NCI-H2107 treated with DMSO at 0.1 percent for 48 hours (cell line): ENCODE measurements at regions not wholly inside any gene's neighbourhood (a gene's known extent, or its start where the extent isn't known, plus 50 kb on each side); places are given as distances from the start of the nearest gene placed in this dataset.
"Not testable (repeated sequence)": the region's sequence is repeated elsewhere in the genome, so short reads cannot be mapped to it uniquely, and the experiment has no call there.

Experiments
- DNase-seq: peaks from one replicate; lab custom pipeline; 2025; ENCODE audit not compliant: unreplicated experiment; lab: John Stamatoyannopoulos, UW

DNA sequence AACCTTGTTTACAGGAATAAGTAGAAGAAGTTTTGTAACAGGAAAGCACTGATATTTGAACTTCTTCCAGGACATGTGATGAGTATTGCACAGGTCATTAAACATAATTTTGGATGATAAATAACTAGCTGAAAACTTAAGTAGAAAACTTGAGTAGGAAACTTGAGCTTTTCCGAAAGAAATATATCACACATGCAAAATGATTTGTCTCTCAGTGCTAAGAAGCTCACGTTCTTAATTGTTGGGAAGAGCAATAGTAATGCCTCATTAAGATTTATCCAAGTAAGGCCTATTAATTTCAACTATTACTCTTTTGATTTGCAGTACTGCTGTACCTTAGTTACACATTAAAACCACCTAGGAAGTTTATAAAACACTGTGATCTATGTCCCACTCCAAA, 1921.9 kb upstream of the LRRTM1 start:
- no peak for DNase-seq

DNA sequence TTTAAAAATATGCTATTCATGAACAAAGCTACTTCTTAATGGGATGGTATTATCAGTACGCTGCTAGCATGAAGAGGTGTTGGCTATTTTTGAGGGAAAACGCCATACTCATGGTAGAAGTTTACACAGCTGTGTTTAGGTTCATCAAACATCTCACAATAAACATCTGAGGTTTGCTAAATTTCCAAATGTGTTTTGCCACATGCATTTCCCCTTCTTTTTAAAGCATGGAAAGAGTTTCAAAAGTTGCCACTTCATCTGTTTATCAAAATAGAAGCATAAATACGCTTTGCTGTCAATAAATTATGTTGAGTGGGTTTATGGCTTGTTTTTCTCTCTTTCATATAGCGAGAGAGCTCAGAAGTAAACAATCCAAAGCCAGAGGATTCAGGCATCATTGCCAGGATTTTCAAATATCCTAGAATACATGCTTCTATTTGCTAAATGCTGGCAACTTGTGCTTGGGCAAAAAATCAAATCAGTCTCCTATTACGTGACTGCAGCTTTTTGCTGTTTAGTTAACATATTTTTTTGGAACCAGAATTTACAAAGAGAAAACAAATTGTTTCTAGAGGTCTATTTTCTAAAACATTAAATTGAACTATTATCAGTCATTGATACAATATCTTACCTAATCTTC, 1919.9 kb upstream of the LRRTM1 start:
- no peak for DNase-seq

DNA sequence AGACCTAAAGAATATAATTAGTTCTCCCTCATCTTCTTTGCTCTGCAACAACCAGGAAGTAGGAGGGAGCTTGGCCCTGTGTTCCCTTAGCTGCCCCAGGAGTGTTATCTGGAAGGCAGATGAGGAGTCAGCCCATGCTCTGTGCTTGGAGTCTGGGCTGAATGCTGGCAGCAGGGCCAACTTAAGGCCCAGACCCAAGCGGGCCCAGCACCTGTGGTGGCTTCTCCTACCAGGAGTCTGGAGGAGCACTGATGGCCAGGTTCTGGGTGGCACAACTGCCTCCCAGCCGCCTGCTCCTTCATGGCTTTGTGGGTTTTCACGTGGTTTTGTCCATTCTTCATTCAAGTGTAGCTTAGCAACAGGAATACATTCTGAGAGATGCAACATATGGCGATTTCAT, 1910.7 kb upstream of the LRRTM1 start:
- DNase-seq: no peak

DNA sequence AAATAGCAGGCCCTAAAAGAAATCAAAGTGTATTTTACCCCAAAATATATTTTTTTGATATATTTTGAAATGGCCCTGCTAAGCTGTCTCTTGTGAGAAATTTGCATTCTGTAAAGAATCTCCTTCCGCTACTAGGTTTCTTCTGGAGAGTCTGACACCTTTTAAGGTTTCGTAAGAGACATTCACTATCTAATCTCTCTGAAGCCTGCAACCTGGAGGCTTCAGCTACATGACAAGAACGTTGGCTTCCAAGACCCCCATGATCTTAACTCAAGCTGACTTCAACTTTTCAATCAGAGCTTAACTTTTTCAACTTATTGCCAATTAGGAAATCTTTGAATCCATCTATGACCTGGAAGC, 1894.9 kb upstream of the LRRTM1 start:
- DNase-seq: no peak

DNA sequence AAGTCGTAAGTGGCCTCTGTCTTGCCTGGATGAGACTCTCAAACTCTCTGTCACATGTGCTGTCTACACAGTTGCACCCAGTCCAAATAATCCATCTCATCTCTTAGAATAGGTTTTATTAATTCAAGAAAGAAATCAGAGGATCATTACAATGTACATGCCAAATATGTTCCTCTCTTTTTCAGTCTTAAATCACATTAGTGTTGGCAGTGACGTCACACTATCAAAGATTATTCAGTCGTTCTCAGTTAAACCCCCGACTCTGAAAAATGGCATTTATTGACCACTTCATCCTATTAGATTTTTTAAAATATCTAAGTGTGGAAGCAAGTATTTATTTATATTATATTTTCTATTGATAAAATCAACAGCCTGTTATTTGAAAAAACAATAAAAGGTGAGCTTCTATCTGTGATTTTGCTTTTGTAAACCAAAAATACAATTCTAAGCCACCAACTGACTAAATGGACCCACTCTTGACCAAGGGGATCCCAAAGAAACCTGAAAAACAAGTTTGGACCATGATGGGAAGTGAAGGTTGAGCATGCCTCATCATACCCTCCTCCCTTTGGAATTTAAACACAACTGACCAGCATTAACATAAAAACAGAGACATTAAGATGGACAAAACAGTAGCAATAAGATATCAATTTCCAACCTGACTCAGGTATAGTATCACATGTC, 1894.4 kb upstream of the LRRTM1 start:
- DNase-seq: no peak

DNA sequence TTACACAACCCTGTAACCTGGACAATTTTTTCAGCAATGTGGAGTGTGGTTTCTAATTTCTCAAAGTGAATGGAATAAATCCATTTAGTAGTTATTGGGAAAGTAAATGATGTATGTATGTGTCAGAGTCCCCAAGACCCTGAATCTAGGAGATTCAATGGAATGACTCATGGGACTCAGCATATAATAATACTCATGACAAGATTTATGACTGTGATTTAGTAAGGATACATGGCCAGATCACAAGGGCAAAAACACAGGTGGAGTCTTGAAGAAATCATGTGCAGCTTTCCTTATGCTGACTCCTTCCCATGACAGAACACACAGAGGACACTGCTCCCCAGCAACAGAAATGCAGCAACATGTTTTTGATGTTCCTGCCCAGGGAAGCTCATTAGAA, 1877.7 kb upstream of the LRRTM1 start:
- no peak for DNase-seq

DNA sequence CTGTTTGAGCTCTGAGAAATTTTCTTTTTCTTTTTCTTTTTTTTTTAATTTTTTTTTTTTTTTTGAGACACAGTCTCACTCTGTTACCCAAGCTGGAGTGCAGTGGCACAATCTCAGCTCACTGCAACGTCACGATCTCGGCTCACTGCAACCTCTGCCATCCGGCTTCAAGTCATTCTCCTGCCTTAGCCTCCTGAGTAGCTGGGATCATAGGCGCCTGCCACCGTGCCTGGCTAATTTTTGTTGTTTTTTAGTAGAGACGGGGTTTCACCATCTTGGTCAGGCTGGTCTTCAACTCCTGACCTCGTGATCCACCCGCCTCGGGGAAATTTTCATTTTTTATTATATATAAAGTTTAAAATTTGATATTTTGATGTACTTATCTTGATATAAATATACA, 1870.7 kb upstream of the LRRTM1 start:
- not testable (repeated sequence) for DNase-seq

DNA sequence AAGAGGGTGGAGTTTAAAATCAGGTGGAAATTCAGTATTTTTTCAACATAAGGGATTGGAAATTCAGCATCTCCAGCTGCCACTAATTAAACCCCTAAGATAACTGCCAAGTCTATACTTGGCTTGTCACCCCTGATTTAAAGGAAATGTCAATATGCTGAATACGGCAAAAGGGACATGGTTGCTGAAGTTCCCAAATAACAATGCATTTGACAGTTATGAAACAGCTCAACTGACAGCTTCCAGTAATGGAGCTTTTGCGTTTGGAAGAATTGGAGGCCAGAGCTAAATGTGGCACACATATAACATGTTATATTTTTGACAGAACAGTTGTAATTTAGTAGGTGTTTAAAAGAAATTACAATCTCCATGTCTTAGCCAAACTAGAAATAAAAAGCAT, 1867.9 kb upstream of the LRRTM1 start:
- no peak for DNase-seq

DNA sequence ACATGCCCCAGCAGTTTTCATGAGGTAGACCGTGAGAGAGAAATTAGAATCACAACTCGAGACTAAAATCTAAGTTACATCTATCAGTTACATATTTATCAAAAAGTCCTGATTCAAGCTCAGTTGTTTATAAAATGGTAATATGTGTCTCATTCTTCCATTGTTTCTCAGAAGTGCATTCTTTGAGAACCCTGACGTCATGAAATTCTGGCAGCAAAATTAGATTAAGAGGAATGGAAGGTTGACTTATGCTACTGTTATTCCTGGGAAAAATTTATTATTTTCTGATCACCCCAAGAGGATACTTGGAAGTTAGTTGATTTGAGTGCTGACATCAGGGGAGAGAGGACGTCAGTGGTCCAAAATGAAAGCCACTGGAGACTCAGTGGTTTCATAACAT, 1864.8 kb upstream of the LRRTM1 start:
- no peak for DNase-seq

DNA sequence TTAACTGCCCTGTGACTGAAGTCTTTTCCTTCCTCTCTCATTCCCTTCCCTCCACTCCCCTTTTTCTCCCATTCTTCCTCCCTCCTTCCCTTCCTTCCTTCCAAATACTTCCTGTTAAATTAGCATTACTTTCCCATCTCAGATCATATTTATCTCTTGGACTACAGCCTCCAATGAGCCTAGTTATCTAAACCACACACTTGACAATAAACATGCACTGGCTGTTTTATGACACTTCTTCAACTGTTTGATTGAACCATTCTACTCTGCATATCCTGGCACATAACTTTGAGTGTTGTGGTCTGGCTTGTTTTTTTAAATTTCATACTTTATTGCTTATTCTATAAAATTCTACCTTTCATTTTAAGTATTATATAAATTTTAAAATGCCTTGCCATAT, 1860.8 kb upstream of the LRRTM1 start:
- DNase-seq: no peak

DNA sequence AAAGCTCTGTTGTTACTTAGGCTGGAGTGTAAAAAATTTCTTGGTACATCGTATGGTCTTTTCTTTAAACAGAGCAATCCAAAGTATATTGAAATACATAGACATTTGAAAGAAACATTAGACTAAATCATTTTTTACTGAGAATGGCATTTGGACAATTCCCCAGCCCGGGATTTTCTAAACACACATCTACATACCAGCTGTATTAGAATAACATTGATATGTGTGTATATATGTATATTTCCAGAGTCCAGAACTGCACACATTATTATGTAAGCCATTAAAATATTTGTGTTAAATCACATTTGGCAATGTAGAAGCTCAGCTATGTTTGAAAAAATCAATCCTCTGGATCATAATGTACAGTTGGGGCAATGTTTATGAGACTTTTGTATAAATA, 1853.6 kb upstream of the LRRTM1 start:
- no peak for DNase-seq

DNA sequence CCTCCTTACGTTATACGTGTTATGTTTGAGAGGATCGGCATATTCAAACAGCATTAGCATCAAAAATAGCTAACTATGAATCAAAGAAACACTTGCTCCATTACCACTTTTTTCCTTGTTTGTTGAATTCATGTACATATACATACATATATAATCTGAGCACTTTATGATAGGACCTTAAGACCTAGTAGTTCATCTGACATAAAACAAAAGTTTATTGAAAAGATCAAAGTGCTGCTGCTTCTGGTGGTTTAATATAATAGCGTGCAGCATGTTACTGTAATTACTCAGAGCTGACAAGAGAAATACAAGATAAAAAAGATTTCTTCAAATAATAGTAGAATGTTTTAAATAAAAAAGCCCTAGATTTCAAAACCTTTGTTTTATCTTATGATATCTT, 1850.9 kb upstream of the LRRTM1 start:
- no peak for DNase-seq

DNA sequence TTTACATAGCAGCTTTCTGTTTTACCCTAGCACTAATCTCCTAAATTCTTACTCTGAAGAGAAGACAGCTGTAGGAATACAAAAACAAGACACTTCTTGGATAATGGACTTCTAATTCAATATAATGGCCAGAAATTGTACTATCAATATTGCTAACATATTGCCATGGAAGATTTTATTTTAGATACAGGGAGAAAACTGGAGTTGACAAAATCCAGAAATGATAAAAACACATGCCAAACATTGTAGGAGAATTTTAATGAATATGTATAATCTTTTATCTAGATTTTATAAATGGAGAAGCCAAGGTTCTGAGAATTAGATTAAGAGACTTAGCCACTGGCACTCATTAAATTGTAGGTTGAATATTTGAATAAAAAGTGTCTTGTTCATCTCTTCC, 1838.8 kb upstream of the LRRTM1 start:
- DNase-seq: no peak

DNA sequence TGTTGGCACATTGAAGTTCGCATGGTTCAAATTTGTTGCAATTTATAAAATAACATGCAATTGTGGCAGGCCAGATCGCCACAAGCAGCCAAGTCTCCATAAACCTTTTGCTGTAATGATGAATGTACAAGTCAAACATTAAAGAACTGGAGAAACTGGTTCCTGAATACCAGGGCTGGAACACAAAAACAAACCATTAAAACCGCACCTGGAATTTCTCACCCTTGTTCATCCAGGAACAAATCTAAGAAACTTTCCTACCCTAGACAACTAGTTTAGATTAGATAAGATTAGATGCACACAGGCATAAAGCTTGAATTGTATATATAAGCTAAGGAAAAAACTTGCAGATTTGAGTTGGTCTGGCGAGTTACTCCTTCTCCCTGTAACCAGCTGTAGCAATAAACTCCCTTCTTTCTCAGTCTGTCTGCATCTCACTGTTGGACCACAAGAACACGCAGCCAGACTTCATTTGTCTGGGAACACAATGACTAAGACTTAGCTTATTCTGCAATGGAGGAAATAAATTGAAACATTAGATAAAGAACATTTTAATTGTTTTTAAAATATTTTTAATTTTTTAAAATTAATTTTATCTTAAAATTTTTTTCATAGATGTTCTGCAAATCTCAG, 1835.5 kb upstream of the LRRTM1 start:
- no peak for DNase-seq

DNA sequence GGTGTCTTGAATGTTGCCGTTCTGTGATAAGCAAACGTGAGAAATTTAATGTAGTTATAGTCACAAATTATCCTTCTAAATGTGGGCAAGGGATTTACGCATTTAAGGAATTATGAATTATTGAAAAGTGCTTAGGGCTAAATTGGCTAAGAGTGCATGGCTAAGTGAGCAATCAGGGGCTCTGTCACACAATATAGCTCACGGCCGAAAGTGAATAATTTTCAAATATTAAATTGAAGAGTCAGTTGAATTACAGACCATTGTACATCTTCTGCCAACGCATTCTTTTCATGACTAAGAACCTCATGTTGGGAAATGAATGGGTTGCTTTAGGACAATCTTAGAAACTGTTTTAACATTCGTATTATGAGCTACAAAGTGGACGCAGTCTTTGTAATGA, 1832.9 kb upstream of the LRRTM1 start:
- no peak for DNase-seq

DNA sequence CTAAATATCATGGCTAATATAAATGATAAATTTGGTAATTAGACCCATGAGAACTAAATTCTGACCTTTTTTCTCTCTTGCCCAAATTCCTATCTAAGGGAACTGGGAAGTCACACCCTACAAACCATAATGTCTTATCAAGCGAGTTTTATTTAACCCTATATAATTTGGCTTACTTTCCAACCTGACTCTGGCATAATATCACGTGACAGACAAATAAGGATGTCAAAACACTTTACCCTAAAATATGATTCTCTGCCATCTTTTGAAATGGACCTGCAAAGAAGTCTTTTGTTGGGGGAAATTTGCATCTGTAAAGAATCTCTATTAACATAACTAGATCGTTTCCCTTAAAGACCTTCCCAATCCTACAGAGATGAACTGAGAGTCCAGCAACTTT, 1823.5 kb upstream of the LRRTM1 start:
- no peak for DNase-seq

DNA sequence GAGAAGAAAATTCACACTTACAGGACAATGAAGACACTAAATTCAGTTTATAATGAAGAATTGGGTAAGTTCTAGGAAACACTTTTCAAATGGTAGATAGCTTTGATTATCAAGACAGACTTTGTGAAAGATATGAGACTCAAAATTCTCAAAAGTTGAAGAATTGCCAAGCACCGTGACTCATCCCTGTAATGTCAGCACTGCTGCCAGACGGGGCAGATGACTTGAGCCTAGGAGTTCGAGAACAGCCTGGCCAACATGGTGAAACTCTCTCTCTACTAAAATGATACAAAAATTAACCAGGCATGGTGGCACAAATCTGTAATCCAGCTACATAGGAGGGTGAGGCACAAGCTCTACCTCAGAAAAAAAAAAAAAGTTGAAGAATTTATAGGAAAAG, 1820.1 kb upstream of the LRRTM1 start:
- DNase-seq: no peak

DNA sequence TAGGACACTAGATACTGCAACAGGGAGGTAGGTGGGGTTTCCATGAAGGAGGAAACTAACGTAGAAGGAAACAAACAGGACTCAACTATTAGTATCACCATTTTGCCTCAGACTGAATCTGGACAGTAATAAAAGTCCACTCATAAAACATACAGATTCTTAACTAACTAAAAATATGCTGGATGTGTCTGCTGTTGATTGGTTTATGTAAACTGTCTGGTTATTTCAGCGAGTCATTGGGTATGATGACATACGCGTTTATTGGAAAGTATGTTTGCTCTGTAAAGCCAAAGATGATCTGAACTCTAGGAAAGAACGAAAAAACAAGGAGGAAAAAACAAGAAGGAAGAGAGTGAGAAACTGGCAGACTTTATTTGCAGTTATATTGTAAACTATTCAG, 1816.1 kb upstream of the LRRTM1 start:
- no peak for DNase-seq

DNA sequence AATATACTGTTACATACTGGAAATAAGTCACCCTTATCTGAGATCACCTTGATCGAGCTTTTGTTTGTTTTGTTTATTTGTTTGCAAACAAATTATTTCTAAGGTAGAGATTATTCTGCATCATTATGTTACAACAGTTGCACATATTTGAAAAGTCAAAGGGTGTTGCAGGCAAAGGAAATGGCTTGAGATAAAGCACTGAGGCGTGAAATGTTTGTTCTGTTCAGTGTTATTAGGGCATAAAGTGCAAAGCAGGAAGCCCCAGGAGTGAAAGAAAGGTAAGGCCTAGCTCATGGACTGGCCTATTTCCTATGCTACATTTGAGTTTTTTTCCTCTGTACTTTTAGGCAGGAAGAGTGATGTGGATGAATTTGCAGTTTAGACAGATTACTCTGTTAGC, 1815.6 kb upstream of the LRRTM1 start:
- no peak for DNase-seq

DNA sequence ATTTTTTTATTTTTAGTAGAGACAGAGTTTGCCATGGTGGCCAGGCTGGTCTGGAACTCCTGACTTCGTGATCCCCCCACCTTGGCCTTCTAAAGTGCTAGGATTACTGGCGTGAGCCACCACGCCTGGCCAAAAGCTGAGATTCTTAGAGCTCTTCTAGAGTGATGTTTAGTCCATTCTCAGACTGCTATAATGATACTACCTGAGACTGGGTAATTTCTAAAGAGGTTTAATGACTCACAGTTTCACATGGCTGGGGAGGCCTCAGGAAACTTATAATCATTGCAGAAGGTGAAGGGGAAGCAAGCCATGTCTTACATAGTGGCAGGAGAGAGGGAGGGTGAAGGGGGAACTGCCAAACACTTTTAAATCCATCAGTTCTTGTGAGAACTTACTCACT, 1804.9 kb upstream of the LRRTM1 start:
- DNase-seq: no peak

DNA sequence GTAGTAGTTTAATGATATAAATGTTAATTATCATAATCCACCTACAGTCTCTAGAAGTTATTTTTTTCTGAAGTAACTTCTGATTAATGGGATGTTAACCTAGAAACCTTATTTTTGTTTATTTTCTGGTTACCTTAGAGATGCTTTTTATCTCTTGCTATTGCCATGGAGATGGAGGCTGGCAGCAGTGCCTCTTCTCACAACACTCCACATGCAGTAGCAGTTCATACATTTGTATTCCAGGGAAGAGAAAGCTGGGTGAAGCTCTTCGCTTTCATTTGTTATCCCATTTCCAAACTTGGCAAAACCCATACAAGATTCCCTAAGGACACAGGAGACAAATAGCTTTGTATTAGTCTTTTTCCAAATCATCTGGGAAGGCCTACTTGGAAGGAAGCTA, 1794.1 kb upstream of the LRRTM1 start:
- no peak for DNase-seq

DNA sequence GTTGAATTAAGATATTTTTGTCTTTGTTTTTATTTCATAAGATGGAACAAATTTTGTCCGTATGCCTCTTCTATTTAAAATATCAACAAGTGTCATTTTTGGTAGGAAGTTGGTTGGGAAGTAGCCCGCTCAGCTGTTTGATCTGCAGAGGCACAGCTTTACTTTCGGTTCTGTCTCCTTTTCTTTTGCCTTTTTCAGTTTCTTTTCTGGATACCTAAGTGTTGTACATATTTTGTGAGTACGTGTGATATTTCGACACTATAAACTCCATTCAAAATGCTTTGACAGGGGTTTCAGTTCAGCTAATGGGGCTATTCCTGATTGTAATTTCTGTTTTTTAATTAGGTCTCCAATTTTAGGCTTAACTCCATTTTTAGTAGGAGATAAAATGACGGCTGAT, 1785.0 kb upstream of the LRRTM1 start:
- DNase-seq: no peak
